ENCODE measurements at regions not wholly inside any gene's neighbourhood (a gene's known extent, or its start where the extent isn't known, plus 50 kb on each side); places are given as distances from the start of the nearest gene placed in this dataset.

GRCh38 chr3:41097896-41098496, 101.3 kb upstream of the CTNNB1 start:
- Histone ChIP-seq H3K4me1 (ENCODE audit: insufficient read depth, low read length) (no peaks in the 10 kb centered on the region), H3K4me3 (ENCODE audit: insufficient read depth, low read depth, low read length) (no peak overlapping the region), H3K27ac (ENCODE audit: low read depth, low read length) (no peak overlapping the region), H3K79me2 (ENCODE audit: insufficient read depth, low read length) (no peaks in the 10 kb centered on the region), H3K36me3 (ENCODE audit: insufficient read depth, low read length) (no peaks in the 10 kb centered on the region), H2AFZ (ENCODE audit: low read depth, low read length) (no peak overlapping the region), H3K27me3 (ENCODE audit: insufficient read depth, low read length) (no peaks in the 10 kb centered on the region), H3K4me2 (ENCODE audit: low read length) (no peak overlapping the region), H3K9me3 (ENCODE audit: insufficient read depth, low read depth, low read length) (no peaks in the 10 kb centered on the region), H4K20me1 (ENCODE audit: insufficient read depth, low read length) (no peaks in the 10 kb centered on the region), H3K9ac (ENCODE audit: low read length) (no peak overlapping the region)
- TF ChIP-seq EZH2 (IDR thresholded peaks at IDR 0.05; ENCODE audit: insufficient read depth, low read length) = no peak
- TF ChIP-seq, protein P1, sequence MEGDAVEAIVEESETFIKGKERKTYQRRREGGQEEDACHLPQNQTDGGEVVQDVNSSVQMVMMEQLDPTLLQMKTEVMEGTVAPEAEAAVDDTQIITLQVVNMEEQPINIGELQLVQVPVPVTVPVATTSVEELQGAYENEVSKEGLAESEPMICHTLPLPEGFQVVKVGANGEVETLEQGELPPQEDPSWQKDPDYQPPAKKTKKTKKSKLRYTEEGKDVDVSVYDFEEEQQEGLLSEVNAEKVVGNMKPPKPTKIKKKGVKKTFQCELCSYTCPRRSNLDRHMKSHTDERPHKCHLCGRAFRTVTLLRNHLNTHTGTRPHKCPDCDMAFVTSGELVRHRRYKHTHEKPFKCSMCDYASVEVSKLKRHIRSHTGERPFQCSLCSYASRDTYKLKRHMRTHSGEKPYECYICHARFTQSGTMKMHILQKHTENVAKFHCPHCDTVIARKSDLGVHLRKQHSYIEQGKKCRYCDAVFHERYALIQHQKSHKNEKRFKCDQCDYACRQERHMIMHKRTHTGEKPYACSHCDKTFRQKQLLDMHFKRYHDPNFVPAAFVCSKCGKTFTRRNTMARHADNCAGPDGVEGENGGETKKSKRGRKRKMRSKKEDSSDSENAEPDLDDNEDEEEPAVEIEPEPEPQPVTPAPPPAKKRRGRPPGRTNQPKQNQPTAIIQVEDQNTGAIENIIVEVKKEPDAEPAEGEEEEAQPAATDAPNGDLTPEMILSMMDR (IDR thresholded peaks at IDR 0.05; ENCODE audit: insufficient read depth, low read depth, low read length) = no peak
- FAIRE-seq (no peak), DNase-seq (ENCODE audit: low read depth) (no peak)
- H3K27ac Mint-ChIP-seq (ENCODE audit: unreplicated experiment) = no peak overlapping the region
- peaks cover 12% of the 10 kb centered on the region for H3K27me3 Mint-ChIP-seq (ENCODE audit: low read depth, unreplicated experiment)
- no peaks in the 10 kb centered on the region for H3K4me1 Mint-ChIP-seq (ENCODE audit: low read depth, unreplicated experiment)
- H3K4me3 Mint-ChIP-seq (ENCODE audit: unreplicated experiment) = no peak overlapping the region
- H3K36me3 Mint-ChIP-seq (ENCODE audit: low read depth, unreplicated experiment) = no peaks in the 10 kb centered on the region
- H3K9me3 Mint-ChIP-seq (ENCODE audit: unreplicated experiment) = peaks cover 3% of the 10 kb centered on the region

DNA sequence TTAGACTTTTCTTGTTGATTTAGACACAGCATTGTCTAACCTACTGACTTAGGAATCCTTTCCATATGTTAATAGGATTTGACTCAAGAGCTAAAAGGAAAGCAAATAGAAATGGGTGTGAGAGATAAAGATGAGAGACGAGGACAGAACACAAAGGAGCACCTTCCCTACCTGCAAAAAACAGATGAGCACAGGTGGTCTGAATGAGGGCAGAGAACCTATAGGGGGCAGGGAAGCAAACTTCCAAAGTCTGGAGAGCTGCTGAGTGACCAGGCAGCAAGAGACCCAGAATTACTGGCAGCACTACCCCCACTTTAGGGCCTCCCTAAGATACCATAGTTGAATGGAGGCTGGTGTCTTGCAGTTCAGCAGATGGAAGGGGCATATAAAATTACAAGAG, 98.1 kb upstream of the CTNNB1 start:
- H3K27ac ChIP-seq (ENCODE audit: low read depth, low read length) = no peak overlapping the region
- no peak overlapping the region for H3K27ac Mint-ChIP-seq (ENCODE audit: unreplicated experiment)
- TF ChIP-seq, protein P1 (IDR thresholded peaks at IDR 0.05; ENCODE audit: insufficient read depth, low read depth, low read length) = no peak
- no peak for TF ChIP-seq EZH2 (IDR thresholded peaks at IDR 0.05; ENCODE audit: insufficient read depth, low read length)

DNA sequence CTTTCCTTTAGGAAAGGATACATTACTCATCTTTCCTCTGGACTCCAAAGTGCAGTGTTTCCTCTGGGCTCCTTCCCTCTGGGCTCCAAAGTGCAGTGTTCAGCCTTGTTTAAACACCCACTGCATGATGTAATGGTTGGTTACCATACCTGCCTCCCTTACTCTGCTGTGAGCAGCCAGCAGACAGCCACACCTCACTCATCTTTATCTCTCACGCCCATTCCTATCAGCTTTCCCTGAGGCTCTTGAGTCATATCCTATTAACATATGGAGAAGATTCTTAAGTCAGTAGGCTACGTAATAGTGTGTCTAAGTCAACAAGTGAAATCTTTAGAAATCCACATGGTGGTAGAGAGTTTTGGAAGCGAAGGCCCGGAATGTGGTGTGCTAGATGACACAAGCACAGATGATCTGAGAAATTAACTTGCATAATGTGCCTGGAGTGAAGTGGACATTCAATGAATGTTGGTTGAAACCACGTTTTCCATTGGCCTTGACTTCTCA, 97.2 kb upstream of the CTNNB1 start:
- Histone ChIP-seq H3K4me3 (ENCODE audit: insufficient read depth, low read depth, low read length) (no peak overlapping the region), H3K27me3 (ENCODE audit: insufficient read depth, low read length) (peaks cover 5% of the 10 kb centered on the region), H3K9me3 (ENCODE audit: insufficient read depth, low read depth, low read length) (no peaks in the 10 kb centered on the region), H4K20me1 (ENCODE audit: insufficient read depth, low read length) (no peaks in the 10 kb centered on the region), H3K36me3 (ENCODE audit: insufficient read depth, low read length) (no peaks in the 10 kb centered on the region), H3K4me2 (ENCODE audit: low read length) (no peak overlapping the region), H3K4me1 (ENCODE audit: insufficient read depth, low read length) (no peaks in the 10 kb centered on the region), H3K9ac (ENCODE audit: low read length) (no peak overlapping the region), H3K27ac (ENCODE audit: low read depth, low read length) (no peak overlapping the region), H3K79me2 (ENCODE audit: insufficient read depth, low read length) (no peaks in the 10 kb centered on the region), H2AFZ (ENCODE audit: low read depth, low read length) (no peak overlapping the region)
- Mint-ChIP-seq H3K4me3 (ENCODE audit: unreplicated experiment) (no peak overlapping the region), H3K27ac (ENCODE audit: unreplicated experiment) (no peak overlapping the region), H3K36me3 (ENCODE audit: low read depth, unreplicated experiment) (no peaks in the 10 kb centered on the region), H3K9me3 (ENCODE audit: unreplicated experiment) (peaks cover 3% of the 10 kb centered on the region), H3K27me3 (ENCODE audit: low read depth, unreplicated experiment) (peaks cover 13% of the 10 kb centered on the region), H3K4me1 (ENCODE audit: low read depth, unreplicated experiment) (no peaks in the 10 kb centered on the region)
- FAIRE-seq (no peak), DNase-seq (ENCODE audit: low read depth) (no peak)
- TF ChIP-seq, protein P1 (IDR thresholded peaks at IDR 0.05; ENCODE audit: insufficient read depth, low read depth, low read length) = no peak
- no peak for TF ChIP-seq EZH2 (IDR thresholded peaks at IDR 0.05; ENCODE audit: insufficient read depth, low read length)

More for the DNA sequence above, 98.1 kb upstream of the CTNNB1 start:
- H3K27me3 Mint-ChIP-seq (ENCODE audit: low read depth, unreplicated experiment) = peaks cover 13% of the 10 kb centered on the region
- no peak overlapping the region for H3K4me3 Mint-ChIP-seq (ENCODE audit: unreplicated experiment)
- H3K36me3 Mint-ChIP-seq (ENCODE audit: low read depth, unreplicated experiment) = no peaks in the 10 kb centered on the region
- H3K27me3 ChIP-seq (ENCODE audit: insufficient read depth, low read length) = peaks cover 5% of the 10 kb centered on the region
- H3K4me1 Mint-ChIP-seq (ENCODE audit: low read depth, unreplicated experiment) = no peaks in the 10 kb centered on the region
- H3K9me3 ChIP-seq (ENCODE audit: insufficient read depth, low read depth, low read length) = no peaks in the 10 kb centered on the region
- FAIRE-seq (no peak), DNase-seq (ENCODE audit: low read depth) (no peak)
- no peak overlapping the region for H3K4me3 ChIP-seq (ENCODE audit: insufficient read depth, low read depth, low read length)
- H3K36me3 ChIP-seq (ENCODE audit: insufficient read depth, low read length) = no peaks in the 10 kb centered on the region
- no peak overlapping the region for H2AFZ ChIP-seq (ENCODE audit: low read depth, low read length)
- no peaks in the 10 kb centered on the region for H3K79me2 ChIP-seq (ENCODE audit: insufficient read depth, low read length)
- H3K9me3 Mint-ChIP-seq (ENCODE audit: unreplicated experiment) = peaks cover 3% of the 10 kb centered on the region
- no peak overlapping the region for H3K4me2 ChIP-seq (ENCODE audit: low read length)
- H3K9ac ChIP-seq (ENCODE audit: low read length) = no peak overlapping the region
- H3K4me1 ChIP-seq (ENCODE audit: insufficient read depth, low read length) = no peaks in the 10 kb centered on the region
- no peaks in the 10 kb centered on the region for H4K20me1 ChIP-seq (ENCODE audit: insufficient read depth, low read length)
